ENCODE measurements at regions not wholly inside any gene's neighbourhood (a gene's known extent, or its start where the extent isn't known, plus 50 kb on each side); places are given as distances from the start of the nearest gene placed in this dataset.

DNA sequence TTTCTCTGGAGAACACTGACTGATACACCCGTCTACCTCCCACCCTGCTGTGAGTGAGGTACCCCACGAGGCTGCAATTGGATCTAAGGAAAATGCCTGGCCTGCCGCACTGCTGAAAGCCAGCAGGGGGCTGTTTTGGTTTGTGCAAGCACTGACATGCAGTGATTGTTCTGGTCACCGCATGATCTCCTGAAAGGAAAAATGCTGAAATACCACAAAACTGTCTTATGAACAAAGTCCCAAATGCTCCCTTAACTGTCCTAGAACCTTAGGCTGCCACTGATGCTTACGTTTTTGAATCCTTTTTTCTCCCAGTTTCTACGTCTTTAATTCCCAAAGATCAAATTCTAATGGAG lies 132.7 kb downstream of the JCAD start:
- TF ChIP-seq NFIC (IDR thresholded peaks at IDR 0.05; ENCODE audit: low read depth, low read length) (no peak), POLR2A (IDR thresholded peaks at IDR 0.05; ENCODE audit: low read depth, low read length) (no peak), EP300 (IDR thresholded peaks at IDR 0.05; ENCODE audit: borderline replicate concordance in 1 of 2, control insufficient read depth in 1 of 2, low read depth in 2 of 2, low read length in 2 of 2) (no peak), RFX5 (IDR thresholded peaks at IDR 0.05; ENCODE audit: low read depth, low read length) (no peak), RAD21 (IDR thresholded peaks at IDR 0.05; ENCODE audit: insufficient read depth, low read depth, low read length) (no peak), SMC3 (IDR thresholded peaks at IDR 0.05; ENCODE audit: borderline replicate concordance, low read length) (no peak), PML (IDR thresholded peaks at IDR 0.05; ENCODE audit: low read length) (no peak), CREM (IDR thresholded peaks at IDR 0.05; ENCODE audit: low read depth) (no peak), POU2F2 (IDR thresholded peaks at IDR 0.05; ENCODE audit: borderline replicate concordance, low read depth, low read length) (no peak)
- TF ChIP-seq, protein P1, sequence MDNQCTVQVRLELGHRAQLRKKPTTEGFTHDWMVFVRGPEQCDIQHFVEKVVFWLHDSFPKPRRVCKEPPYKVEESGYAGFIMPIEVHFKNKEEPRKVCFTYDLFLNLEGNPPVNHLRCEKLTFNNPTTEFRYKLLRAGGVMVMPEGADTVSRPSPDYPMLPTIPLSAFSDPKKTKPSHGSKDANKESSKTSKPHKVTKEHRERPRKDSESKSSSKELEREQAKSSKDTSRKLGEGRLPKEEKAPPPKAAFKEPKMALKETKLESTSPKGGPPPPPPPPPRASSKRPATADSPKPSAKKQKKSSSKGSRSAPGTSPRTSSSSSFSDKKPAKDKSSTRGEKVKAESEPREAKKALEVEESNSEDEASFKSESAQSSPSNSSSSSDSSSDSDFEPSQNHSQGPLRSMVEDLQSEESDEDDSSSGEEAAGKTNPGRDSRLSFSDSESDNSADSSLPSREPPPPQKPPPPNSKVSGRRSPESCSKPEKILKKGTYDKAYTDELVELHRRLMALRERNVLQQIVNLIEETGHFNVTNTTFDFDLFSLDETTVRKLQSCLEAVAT (IDR thresholded peaks at IDR 0.05) = no peak
- TF ChIP-seq, protein P2, sequence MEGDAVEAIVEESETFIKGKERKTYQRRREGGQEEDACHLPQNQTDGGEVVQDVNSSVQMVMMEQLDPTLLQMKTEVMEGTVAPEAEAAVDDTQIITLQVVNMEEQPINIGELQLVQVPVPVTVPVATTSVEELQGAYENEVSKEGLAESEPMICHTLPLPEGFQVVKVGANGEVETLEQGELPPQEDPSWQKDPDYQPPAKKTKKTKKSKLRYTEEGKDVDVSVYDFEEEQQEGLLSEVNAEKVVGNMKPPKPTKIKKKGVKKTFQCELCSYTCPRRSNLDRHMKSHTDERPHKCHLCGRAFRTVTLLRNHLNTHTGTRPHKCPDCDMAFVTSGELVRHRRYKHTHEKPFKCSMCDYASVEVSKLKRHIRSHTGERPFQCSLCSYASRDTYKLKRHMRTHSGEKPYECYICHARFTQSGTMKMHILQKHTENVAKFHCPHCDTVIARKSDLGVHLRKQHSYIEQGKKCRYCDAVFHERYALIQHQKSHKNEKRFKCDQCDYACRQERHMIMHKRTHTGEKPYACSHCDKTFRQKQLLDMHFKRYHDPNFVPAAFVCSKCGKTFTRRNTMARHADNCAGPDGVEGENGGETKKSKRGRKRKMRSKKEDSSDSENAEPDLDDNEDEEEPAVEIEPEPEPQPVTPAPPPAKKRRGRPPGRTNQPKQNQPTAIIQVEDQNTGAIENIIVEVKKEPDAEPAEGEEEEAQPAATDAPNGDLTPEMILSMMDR (IDR thresholded peaks at IDR 0.05 in 2 of 3, conservative IDR thresholded peaks at IDR 0.05 in 1 of 3; ENCODE audit: control insufficient read depth in 2 of 3, extremely low read depth in 1 of 3, insufficient read depth in 1 of 3, low read depth in 3 of 3, low read length in 3 of 3) = no peak
